H9 (cell line): ENCODE measurements at regions not wholly inside any gene's neighbourhood (a gene's known extent, or its start where the extent isn't known, plus 50 kb on each side); places are given as distances from the start of the nearest gene placed in this dataset.

Source experiments
- DNase-seq: peaks from one replicate; pipeline ENCODE4 v3.0.0-alpha.2; 2017
- H2AFZ ChIP-seq: one replicate; pipeline ENCODE4 v1.6.1; 2013; ENCODE audit warnings: mild to moderate bottlenecking, low read length, control low read depth, moderate library complexity
- H2AK5ac ChIP-seq: 2 replicates; pipeline ENCODE4 v1.6.1; 2013; ENCODE audit warnings: low read length, control low read depth, mixed read lengths; ENCODE audit not compliant: insufficient read length
- H2BK120ac ChIP-seq: one replicate; pipeline ENCODE4 v1.6.1; 2013; ENCODE audit warnings: low read depth, mild to moderate bottlenecking, low read length, control low read depth, inconsistent platforms; ENCODE audit not compliant: poor library complexity, severe bottlenecking
- H2BK12ac ChIP-seq: 2 replicates; pipeline ENCODE4 v1.6.1; 2013; ENCODE audit warnings: low read length, control low read depth, mixed read lengths, low read depth; ENCODE audit not compliant: insufficient read length
- H2BK15ac ChIP-seq: 2 replicates; pipeline ENCODE4 v1.6.1; 2013; ENCODE audit warnings: low read depth, low read length, control low read depth
- H2BK20ac ChIP-seq: one replicate; pipeline ENCODE4 v1.6.1; 2013; ENCODE audit warnings: low read depth, mild to moderate bottlenecking, low read length, control low read depth, inconsistent platforms; ENCODE audit not compliant: poor library complexity, severe bottlenecking
- H2BK5ac ChIP-seq: 2 replicates; pipeline ENCODE4 v1.6.1; 2013; ENCODE audit warnings: low read length, control low read depth, mixed read lengths; ENCODE audit not compliant: insufficient read length
- H3K14ac ChIP-seq: 2 replicates; pipeline ENCODE4 v1.6.1; 2013; ENCODE audit warnings: low read length, control low read depth; ENCODE audit not compliant: insufficient read depth
- H3K18ac ChIP-seq: 2 replicates; pipeline ENCODE4 v1.6.1; 2013; ENCODE audit warnings: low read depth, mild to moderate bottlenecking, mixed read lengths, low read length, control low read depth; ENCODE audit not compliant: insufficient read length
- H3K23ac ChIP-seq: 2 replicates; pipeline ENCODE4 v1.6.1; 2013; ENCODE audit warnings: low read length, control low read depth, mixed read lengths, low read depth; ENCODE audit not compliant: insufficient read length
- H3K23me2 ChIP-seq: 2 replicates; pipeline ENCODE4 v1.6.1; 2013; ENCODE audit warnings: low read depth, mild to moderate bottlenecking, mixed read lengths, low read length, control low read depth; ENCODE audit not compliant: insufficient read length, poor library complexity, severe bottlenecking
- H3K27ac ChIP-seq: 2 replicates; pipeline ENCODE4 v1.5.1; 2013; ENCODE audit warnings: low read length, control low read depth, mixed read lengths, low read depth; ENCODE audit not compliant: insufficient read length
- H3K27me3 ChIP-seq: 2 replicates; pipeline ENCODE4 v1.6.1; 2013; ENCODE audit warnings: low read length, control low read depth, inconsistent platforms; ENCODE audit not compliant: insufficient read depth
- H3K4ac ChIP-seq: 2 replicates; pipeline ENCODE4 v1.6.1; 2013; ENCODE audit warnings: low read depth, mild to moderate bottlenecking, control low read depth, inconsistent platforms, low read length, moderate library complexity
- H3K4me1 ChIP-seq: 2 replicates; pipeline ENCODE4 v1.6.1; 2013; ENCODE audit warnings: low read length, control low read depth, inconsistent platforms; ENCODE audit not compliant: insufficient read depth
- H3K4me2 ChIP-seq: 2 replicates; pipeline ENCODE4 v1.6.1; 2013; ENCODE audit warnings: low read length, control low read depth, mixed read lengths; ENCODE audit not compliant: insufficient read length, insufficient read depth
- H3K56ac ChIP-seq: 2 replicates; pipeline ENCODE4 v1.6.1; 2013; ENCODE audit warnings: low read depth, mild to moderate bottlenecking, mixed read lengths, low read length, control low read depth; ENCODE audit not compliant: insufficient read length
- H3K79me1 ChIP-seq: 2 replicates; pipeline ENCODE4 v1.6.1; 2013; ENCODE audit warnings: low read depth, mild to moderate bottlenecking, moderate library complexity, low read length, control low read depth, inconsistent platforms; ENCODE audit not compliant: insufficient read depth, poor library complexity, severe bottlenecking
- H3K79me2 ChIP-seq: 2 replicates; pipeline ENCODE4 v1.6.1; 2013; ENCODE audit warnings: low read length, control low read depth, inconsistent platforms; ENCODE audit not compliant: insufficient read depth
- H3K9ac ChIP-seq: 2 replicates; pipeline ENCODE4 v1.6.1; 2013; ENCODE audit warnings: low read length, control low read depth, mixed read lengths; ENCODE audit not compliant: insufficient read length; ENCODE audit errors: extremely low read depth
- H3K9me3 ChIP-seq: one replicate; pipeline ENCODE4 v1.6.1; 2013; ENCODE audit warnings: low read depth, low read length, inconsistent platforms; ENCODE audit not compliant: control insufficient read depth
- H3T11ph ChIP-seq: one replicate; pipeline ENCODE4 v1.6.1; 2013; ENCODE audit warnings: mild to moderate bottlenecking, low read length, control low read depth, inconsistent platforms
- H4K20me1 ChIP-seq: one replicate; pipeline ENCODE4 v1.6.1; 2013; ENCODE audit not compliant: control insufficient read depth, insufficient read length, insufficient read depth
- H4K5ac ChIP-seq: 2 replicates; pipeline ENCODE4 v1.6.1; 2013; ENCODE audit warnings: low read depth, mild to moderate bottlenecking, mixed read lengths, low read length, control low read depth; ENCODE audit not compliant: insufficient read length
- H4K8ac ChIP-seq: replicated peaks from 2 replicates; pipeline ENCODE4 v1.6.1; 2013; ENCODE audit warnings: low read length, control low read depth, mixed read lengths, low read depth; ENCODE audit not compliant: insufficient read length
- H4K91ac ChIP-seq: 2 replicates; pipeline ENCODE4 v1.6.1; 2013; ENCODE audit warnings: low read depth, mild to moderate bottlenecking, moderate library complexity, mixed read lengths, low read length, control low read depth; ENCODE audit not compliant: insufficient read length
- H3K27ac Mint-ChIP-seq, 3 experiments: 2 replicates in 2 of 3; 3 replicates in 1 of 3; pipeline ENCODE4 v1.8.0; 2020 to 2021; ENCODE audit warnings: mixed read lengths in 3 of 3, mild to moderate bottlenecking in 1 of 3, moderate library complexity in 1 of 3
- H3K27me3 Mint-ChIP-seq: 2 replicates; pipeline ENCODE4 v1.8.0; 2021; ENCODE audit warnings: low read depth, mild to moderate bottlenecking, moderate library complexity, mixed read lengths
- H3K36me3 Mint-ChIP-seq, 3 experiments: 2 replicates in 2 of 3; 3 replicates in 1 of 3; pipeline ENCODE4 v1.8.0; 2020 to 2021; ENCODE audit warnings: low read depth in 3 of 3, mixed read lengths in 3 of 3; ENCODE audit not compliant: insufficient read depth in 1 of 3
- H3K4me1 Mint-ChIP-seq, 2 experiments: 2 replicates each; pipeline ENCODE4 v1.8.0; 2020; ENCODE audit warnings: mixed read lengths in 2 of 2
- H3K4me3 Mint-ChIP-seq, 2 experiments: 2 replicates in 1 of 2; 3 replicates in 1 of 2; pipeline ENCODE4 v1.8.0; 2020 to 2021; ENCODE audit warnings: mild to moderate bottlenecking in 2 of 2, mixed read lengths in 2 of 2, moderate library complexity in 1 of 2
- H3K9me3 Mint-ChIP-seq, 2 experiments: 2 replicates in 1 of 2; 3 replicates in 1 of 2; pipeline ENCODE4 v1.8.0; 2020; ENCODE audit warnings: mild to moderate bottlenecking in 2 of 2, mixed read lengths in 2 of 2, moderate library complexity in 1 of 2
- CTCF ChIP-seq: fragments of 200-600 bp; sonication (generic); conservative IDR thresholded peaks from 3 replicates; pipeline ENCODE4 v1.8.0; 2021; ENCODE audit warnings: antibody characterized with exemption, mild to moderate bottlenecking
- WGBS: extraction: QIAGEN DNeasy Blood & Tissue Kit; methylation state at CpG from one replicate; pipeline ENCODE4 v1.1.7; 2013; ENCODE audit warnings: missing lambda C conversion rate, low lambda C conversion rate, mixed read lengths; ENCODE audit not compliant: insufficient read length; ENCODE audit errors: extremely low coverage; 5-methylcytosine and 5-hydroxymethylcytosine counted together

GRCh38 chr3:80785875-80786274, 975.6 kb downstream of the GBE1 start:
- no peak overlapping the region for H2BK20ac ChIP-seq
- no peaks in the 10 kb centered on the region for H3K9me3 Mint-ChIP-seq
- H3K79me2 ChIP-seq = no peaks in the 10 kb centered on the region
- H2BK5ac ChIP-seq = no peak overlapping the region
- H3K4ac ChIP-seq = no peak overlapping the region
- no peak overlapping the region for H3K9ac ChIP-seq
- no peaks in the 10 kb centered on the region for H3K4me1 ChIP-seq
- H4K8ac ChIP-seq = no peak overlapping the region
- no CpG with 5 or more reads among the region's 1 CpG for WGBS
- no peak overlapping the region for H3K14ac ChIP-seq
- H2BK15ac ChIP-seq = no peak overlapping the region
- H3K18ac ChIP-seq = no peak overlapping the region
- H3K27me3 ChIP-seq = no peaks in the 10 kb centered on the region
- H3K4me1 Mint-ChIP-seq = no peaks in the 10 kb centered on the region
- H3K23ac ChIP-seq = no peak overlapping the region
- H2BK120ac ChIP-seq = no peak overlapping the region
- DNase-seq = no peak
- H3K27me3 Mint-ChIP-seq = no peaks in the 10 kb centered on the region
- H3T11ph ChIP-seq = no peak overlapping the region
- TF ChIP-seq CTCF = no peak
- H2AK5ac ChIP-seq = no peak overlapping the region
- H4K91ac ChIP-seq = no peak overlapping the region
- H2AFZ ChIP-seq = no peak overlapping the region
- no peaks in the 10 kb centered on the region for H3K79me1 ChIP-seq
- H4K20me1 ChIP-seq = no peaks in the 10 kb centered on the region
- no peak overlapping the region for H4K5ac ChIP-seq
- no peak overlapping the region for H3K4me2 ChIP-seq
- no peaks in the 10 kb centered on the region for H3K9me3 ChIP-seq
- H3K4me3 Mint-ChIP-seq = no peak overlapping the region
- H3K36me3 Mint-ChIP-seq = no peaks in the 10 kb centered on the region
- no peaks in the 10 kb centered on the region for H3K23me2 ChIP-seq
- no peak overlapping the region for H3K27ac Mint-ChIP-seq
- no peak overlapping the region for H3K56ac ChIP-seq
- H2BK12ac ChIP-seq = no peak overlapping the region
- H3K27ac ChIP-seq = no peak overlapping the region
